GM23338 (cell line): ENCODE measurements at regions not wholly inside any gene's neighbourhood (a gene's known extent, or its start where the extent isn't known, plus 50 kb on each side); places are given as distances from the start of the nearest gene placed in this dataset.

ENCODE experiments used
- ATAC-seq: fragments of 200-7000 bp; cut with Tn5 transposase; 3 replicates; pipeline ENCODE4 v1.9.1; 2020
- DNase-seq: peaks from one replicate; pipeline ENCODE4 v3.0.0-alpha.2; 2015; ENCODE audit warnings: low spot score
- H2AFZ ChIP-seq: fragments of 200-600 bp; sonication (generic); 2 replicates; pipeline ENCODE4 v1.8.0; 2016; ENCODE audit warnings: antibody characterized with exemption, mild to moderate bottlenecking, moderate library complexity
- H3F3A ChIP-seq: fragments of 200-600 bp; sonication (generic); replicated peaks from 2 replicates; pipeline ENCODE4 v1.8.0; 2017; ENCODE audit warnings: antibody characterized with exemption, mixed run types, low read depth
- H3K27ac ChIP-seq: fragments of 200-600 bp; sonication (generic); 2 replicates; pipeline ENCODE4 v1.6.1; 2016; ENCODE audit warnings: low read depth
- H3K27me3 ChIP-seq: fragments of 200-600 bp; sonication (generic); 2 replicates; pipeline ENCODE4 v1.8.0; 2016; ENCODE audit warnings: mild to moderate bottlenecking, mixed run types, moderate library complexity; ENCODE audit not compliant: insufficient read depth
- H3K36me3 ChIP-seq: fragments of 200-600 bp; sonication (generic); 2 replicates; pipeline ENCODE4 v1.8.0; 2016; ENCODE audit warnings: mild to moderate bottlenecking; ENCODE audit not compliant: insufficient read depth
- H3K4me1 ChIP-seq: fragments of 200-600 bp; sonication (generic); 2 replicates; pipeline ENCODE4 v1.8.0; 2016; ENCODE audit warnings: mild to moderate bottlenecking, moderate library complexity; ENCODE audit not compliant: insufficient read depth
- H3K4me2 ChIP-seq: fragments of 200-600 bp; sonication (generic); 2 replicates; pipeline ENCODE4 v1.7.1; 2017; ENCODE audit warnings: mixed run types
- H3K4me3 ChIP-seq: fragments of 200-600 bp; sonication (generic); 2 replicates; pipeline ENCODE4 v1.6.1; 2016; ENCODE audit warnings: mixed run types
- H3K79me2 ChIP-seq: fragments of 200-600 bp; sonication (generic); replicated peaks from 2 replicates; pipeline ENCODE4 v1.8.0; 2017; ENCODE audit warnings: mild to moderate bottlenecking; ENCODE audit not compliant: insufficient read depth
- H3K9me2 ChIP-seq: fragments of 200-600 bp; sonication (generic); 2 replicates; pipeline ENCODE4 v1.8.0; 2017; ENCODE audit not compliant: insufficient read depth
- H4K20me1 ChIP-seq: fragments of 200-600 bp; sonication (generic); replicated peaks from 2 replicates; pipeline ENCODE4 v1.8.0; 2017; ENCODE audit warnings: mild to moderate bottlenecking; ENCODE audit not compliant: insufficient read depth
- H3K27ac Mint-ChIP-seq: 2 replicates; pipeline ENCODE4 v1.8.0; 2020; ENCODE audit warnings: inconsistent platforms, mild to moderate bottlenecking, moderate library complexity, mixed read lengths
- H3K27me3 Mint-ChIP-seq: 3 replicates; pipeline ENCODE4 v1.8.0; 2022; ENCODE audit warnings: low read depth, mild to moderate bottlenecking, moderate library complexity, mixed read lengths, inconsistent platforms; ENCODE audit not compliant: insufficient read depth, poor library complexity
- H3K36me3 Mint-ChIP-seq: 3 replicates; pipeline ENCODE4 v1.8.0; 2021; ENCODE audit warnings: low read depth, mild to moderate bottlenecking, inconsistent platforms, moderate library complexity, mixed read lengths
- H3K4me1 Mint-ChIP-seq: 3 replicates; pipeline ENCODE4 v1.8.0; 2020; ENCODE audit warnings: mild to moderate bottlenecking, inconsistent platforms, mixed read lengths
- H3K4me3 Mint-ChIP-seq: 3 replicates; pipeline ENCODE4 v1.8.0; 2021; ENCODE audit warnings: moderate library complexity, mild to moderate bottlenecking, inconsistent platforms, mixed read lengths
- H3K9me3 Mint-ChIP-seq: 3 replicates; pipeline ENCODE4 v1.8.0; 2020; ENCODE audit warnings: moderate library complexity, mild to moderate bottlenecking, inconsistent platforms, mixed read lengths
- CREB1 ChIP-seq: fragments of 250-450 bp; sonication (Bioruptor Pico); IDR thresholded peaks from 2 replicates; pipeline ENCODE4 v1.5.0; 2020; ENCODE audit warnings: low read depth, mild to moderate bottlenecking, moderate library complexity
- EZH2 ChIP-seq: fragments of 200-600 bp; sonication (generic); IDR thresholded peaks from one replicate; pipeline ENCODE4 v1.8.0; 2017; ENCODE audit warnings: antibody characterized with exemption, mild to moderate bottlenecking, low read depth; ENCODE audit not compliant: unreplicated experiment
- EZH2phosphoT487 ChIP-seq: fragments of 200-600 bp; sonication (generic); IDR thresholded peaks from one replicate; pipeline ENCODE4 v1.8.1; 2018; ENCODE audit warnings: antibody characterized with exemption; ENCODE audit not compliant: unreplicated experiment
- JUNB ChIP-seq: IDR thresholded peaks from one replicate; pipeline ENCODE4 v1.6.1; 2016; ENCODE audit warnings: antibody characterized with exemption; ENCODE audit not compliant: unreplicated experiment
- POLR2AphosphoS5 ChIP-seq: IDR thresholded peaks from 2 replicates; pipeline ENCODE4 v1.6.1; 2016; ENCODE audit warnings: antibody characterized with exemption, low read depth
- STAT1 ChIP-seq: IDR thresholded peaks from one replicate; pipeline ENCODE4 v1.6.1; 2016; ENCODE audit warnings: antibody characterized with exemption; ENCODE audit not compliant: unreplicated experiment
- ZNF114 ChIP-seq: fragments of 250-450 bp; sonication (Bioruptor Pico); IDR thresholded peaks from 2 replicates; pipeline ENCODE4 v1.5.0; 2020; ENCODE audit warnings: mild to moderate bottlenecking, moderate library complexity
- ZNF331 ChIP-seq: fragments of 250-450 bp; sonication (Bioruptor Pico); IDR thresholded peaks from 2 replicates; pipeline ENCODE4 v1.5.0; 2020; ENCODE audit warnings: low read depth, mild to moderate bottlenecking, moderate library complexity
- TF ChIP-seq, protein P1 (sequence below): IDR thresholded peaks from one replicate; pipeline ENCODE4 v1.6.1; 2018; ENCODE audit warnings: antibody characterized with exemption; ENCODE audit not compliant: unreplicated experiment
- TF ChIP-seq, protein P2 (sequence below), 2 experiments: fragments of 200-600 bp in 1 of 2; sonication (generic) in 1 of 2; conservative IDR thresholded peaks; 2 replicates each; pipeline versions ENCODE4 v1.5.1 to v1.6.1; 2016 to 2017; ENCODE audit warnings: antibody characterized with exemption in 2 of 2, low read depth in 2 of 2, mild to moderate bottlenecking in 2 of 2, moderate library complexity in 1 of 2

DNA sequence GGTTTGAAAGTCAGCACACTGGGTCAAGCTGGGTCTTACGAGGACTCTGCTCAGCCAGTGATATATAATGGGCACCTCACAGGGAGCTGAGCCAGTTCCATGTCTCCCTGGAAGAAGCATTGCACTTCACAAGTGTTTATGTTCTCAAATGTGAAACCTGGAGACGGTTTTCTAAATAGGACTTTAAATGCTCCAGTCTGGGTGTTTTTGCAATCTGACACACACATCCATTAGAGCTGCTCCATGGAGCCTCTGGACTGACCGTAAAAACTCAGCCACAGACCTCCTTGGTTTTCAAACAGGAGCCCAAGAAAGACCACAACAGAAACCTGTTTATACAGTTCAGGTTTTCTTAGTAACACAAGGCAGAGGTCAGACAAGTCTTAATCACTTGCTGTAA is 201.3 kb upstream of the LRIG1 start:
- Histone ChIP-seq H2AFZ (0 out of 2 replicates have a peak overlapping the region, but pooled peaks have one; percentile 32), H3F3A (no peaks in the 10 kb centered on the region), H3K27ac (no peak overlapping the region), H3K4me2 (no peak overlapping the region), H3K27me3 (no peaks in the 10 kb centered on the region), H3K4me3 (no peak overlapping the region), H4K20me1 (no peaks in the 10 kb centered on the region), H3K79me2 (no peaks in the 10 kb centered on the region), H3K4me1 (no peaks in the 10 kb centered on the region), H3K36me3 (no peaks in the 10 kb centered on the region), H3K9me2 (0 out of 2 replicates have a peak, but pooled peaks cover 5% of the 10 kb centered on the region)
- no peak overlapping the region for H3K27ac Mint-ChIP-seq
- H3K9me3 Mint-ChIP-seq, result no peaks in the 10 kb centered on the region
- no peaks in the 10 kb centered on the region for H3K36me3 Mint-ChIP-seq
- TF ChIP-seq, protein P1, sequence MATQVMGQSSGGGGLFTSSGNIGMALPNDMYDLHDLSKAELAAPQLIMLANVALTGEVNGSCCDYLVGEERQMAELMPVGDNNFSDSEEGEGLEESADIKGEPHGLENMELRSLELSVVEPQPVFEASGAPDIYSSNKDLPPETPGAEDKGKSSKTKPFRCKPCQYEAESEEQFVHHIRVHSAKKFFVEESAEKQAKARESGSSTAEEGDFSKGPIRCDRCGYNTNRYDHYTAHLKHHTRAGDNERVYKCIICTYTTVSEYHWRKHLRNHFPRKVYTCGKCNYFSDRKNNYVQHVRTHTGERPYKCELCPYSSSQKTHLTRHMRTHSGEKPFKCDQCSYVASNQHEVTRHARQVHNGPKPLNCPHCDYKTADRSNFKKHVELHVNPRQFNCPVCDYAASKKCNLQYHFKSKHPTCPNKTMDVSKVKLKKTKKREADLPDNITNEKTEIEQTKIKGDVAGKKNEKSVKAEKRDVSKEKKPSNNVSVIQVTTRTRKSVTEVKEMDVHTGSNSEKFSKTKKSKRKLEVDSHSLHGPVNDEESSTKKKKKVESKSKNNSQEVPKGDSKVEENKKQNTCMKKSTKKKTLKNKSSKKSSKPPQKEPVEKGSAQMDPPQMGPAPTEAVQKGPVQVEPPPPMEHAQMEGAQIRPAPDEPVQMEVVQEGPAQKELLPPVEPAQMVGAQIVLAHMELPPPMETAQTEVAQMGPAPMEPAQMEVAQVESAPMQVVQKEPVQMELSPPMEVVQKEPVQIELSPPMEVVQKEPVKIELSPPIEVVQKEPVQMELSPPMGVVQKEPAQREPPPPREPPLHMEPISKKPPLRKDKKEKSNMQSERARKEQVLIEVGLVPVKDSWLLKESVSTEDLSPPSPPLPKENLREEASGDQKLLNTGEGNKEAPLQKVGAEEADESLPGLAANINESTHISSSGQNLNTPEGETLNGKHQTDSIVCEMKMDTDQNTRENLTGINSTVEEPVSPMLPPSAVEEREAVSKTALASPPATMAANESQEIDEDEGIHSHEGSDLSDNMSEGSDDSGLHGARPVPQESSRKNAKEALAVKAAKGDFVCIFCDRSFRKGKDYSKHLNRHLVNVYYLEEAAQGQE, result no peak
- no peak for TF ChIP-seq CREB1 (CRISPR knock-in tag)
- TF ChIP-seq EZH2phosphoT487, result no peak
- no peak for TF ChIP-seq POLR2AphosphoS5
- no peak for TF ChIP-seq ZNF114 (CRISPR knock-in tag)
- TF ChIP-seq ZNF331, result no peak
- H3K27me3 Mint-ChIP-seq, result no peaks in the 10 kb centered on the region
- ATAC-seq (no peak), DNase-seq (no peak)
- H3K4me1 Mint-ChIP-seq, result no peaks in the 10 kb centered on the region; the same call in 2 of the 3 replicates
- H3K4me3 Mint-ChIP-seq, result no peak overlapping the region

DNA sequence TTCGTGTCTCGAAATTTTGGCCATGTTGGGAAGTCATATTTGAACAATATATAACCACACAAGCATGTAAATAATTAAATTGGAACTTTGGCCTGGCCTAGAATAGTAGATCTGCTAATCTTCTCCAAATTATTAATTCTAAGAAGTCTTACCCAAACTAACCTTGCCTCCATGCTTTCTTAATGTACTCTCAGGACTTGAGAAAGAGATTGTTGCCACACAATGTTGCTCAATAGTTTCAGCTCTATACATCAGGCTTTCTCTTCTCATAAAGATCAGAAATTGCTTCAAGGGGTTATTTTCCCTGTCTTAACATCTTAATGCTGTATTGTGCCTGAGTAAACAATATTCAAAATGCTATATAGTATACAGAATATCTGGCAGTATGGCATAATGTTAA is 202.7 kb upstream of the LRIG1 start:
- H3K27me3 Mint-ChIP-seq, result no peaks in the 10 kb centered on the region
- Histone ChIP-seq H3K27me3 (no peaks in the 10 kb centered on the region), H2AFZ (no peak overlapping the region), H3K4me2 (no peak overlapping the region), H3K4me1 (no peaks in the 10 kb centered on the region), H3K36me3 (no peaks in the 10 kb centered on the region), H3K79me2 (no peaks in the 10 kb centered on the region), H3F3A (no peaks in the 10 kb centered on the region), H3K4me3 (no peak overlapping the region), H3K9me2 (0 out of 2 replicates have a peak, but pooled peaks cover 3% of the 10 kb centered on the region), H3K27ac (no peak overlapping the region), H4K20me1 (no peaks in the 10 kb centered on the region)
- no peak for DNase-seq
- no peak overlapping the region for H3K27ac Mint-ChIP-seq
- H3K4me3 Mint-ChIP-seq, result no peak overlapping the region
- ATAC-seq, result no peak
- no peak for TF ChIP-seq ZNF114 (CRISPR knock-in tag)
- no peaks in the 10 kb centered on the region for H3K36me3 Mint-ChIP-seq
- H3K9me3 Mint-ChIP-seq, result no peaks in the 10 kb centered on the region
- no peaks in the 10 kb centered on the region; the same call in 2 of the 3 replicates for H3K4me1 Mint-ChIP-seq

DNA sequence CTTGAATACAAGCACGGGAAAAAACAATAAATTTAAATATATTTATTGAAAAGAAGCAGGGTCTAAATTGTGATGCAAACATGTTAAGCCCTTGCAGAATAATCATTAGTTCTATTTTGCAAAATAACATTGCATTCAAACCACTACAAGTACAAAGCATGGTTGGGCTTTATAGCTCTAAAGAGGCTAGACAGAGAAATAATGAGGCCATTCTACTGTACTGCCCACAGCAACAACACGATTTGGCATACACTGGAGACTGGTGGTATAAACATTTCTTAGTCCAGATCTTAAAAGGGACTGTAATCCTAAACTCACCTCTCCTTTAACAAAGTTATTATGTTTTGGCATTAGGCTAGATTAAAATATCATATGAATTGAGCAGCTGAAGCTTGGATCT is 204.3 kb upstream of the LRIG1 start:
- no peaks in the 10 kb centered on the region; the same call in 2 of the 3 replicates for H3K4me1 Mint-ChIP-seq
- no peak for DNase-seq
- Histone ChIP-seq H2AFZ (no peak overlapping the region), H3K4me3 (no peak overlapping the region), H3F3A (no peaks in the 10 kb centered on the region), H4K20me1 (no peaks in the 10 kb centered on the region), H3K79me2 (no peaks in the 10 kb centered on the region), H3K36me3 (no peaks in the 10 kb centered on the region), H3K9me2 (0 out of 2 replicates have a peak, but pooled peaks cover 4% of the 10 kb centered on the region), H3K27me3 (no peaks in the 10 kb centered on the region), H3K27ac (no peak overlapping the region), H3K4me2 (no peak overlapping the region), H3K4me1 (no peaks in the 10 kb centered on the region)
- H3K27me3 Mint-ChIP-seq, result no peaks in the 10 kb centered on the region
- H3K27ac Mint-ChIP-seq, result no peak overlapping the region
- no peak overlapping the region for H3K4me3 Mint-ChIP-seq
- no peaks in the 10 kb centered on the region for H3K9me3 Mint-ChIP-seq
- ATAC-seq, result no peak
- H3K36me3 Mint-ChIP-seq, result no peaks in the 10 kb centered on the region
- TF ChIP-seq JUNB (no peak), CREB1 (CRISPR knock-in tag) (no peak), ZNF114 (CRISPR knock-in tag) (no peak), POLR2AphosphoS5 (no peak), STAT1 (no peak), EZH2 (no peak)
- TF ChIP-seq, protein P2, sequence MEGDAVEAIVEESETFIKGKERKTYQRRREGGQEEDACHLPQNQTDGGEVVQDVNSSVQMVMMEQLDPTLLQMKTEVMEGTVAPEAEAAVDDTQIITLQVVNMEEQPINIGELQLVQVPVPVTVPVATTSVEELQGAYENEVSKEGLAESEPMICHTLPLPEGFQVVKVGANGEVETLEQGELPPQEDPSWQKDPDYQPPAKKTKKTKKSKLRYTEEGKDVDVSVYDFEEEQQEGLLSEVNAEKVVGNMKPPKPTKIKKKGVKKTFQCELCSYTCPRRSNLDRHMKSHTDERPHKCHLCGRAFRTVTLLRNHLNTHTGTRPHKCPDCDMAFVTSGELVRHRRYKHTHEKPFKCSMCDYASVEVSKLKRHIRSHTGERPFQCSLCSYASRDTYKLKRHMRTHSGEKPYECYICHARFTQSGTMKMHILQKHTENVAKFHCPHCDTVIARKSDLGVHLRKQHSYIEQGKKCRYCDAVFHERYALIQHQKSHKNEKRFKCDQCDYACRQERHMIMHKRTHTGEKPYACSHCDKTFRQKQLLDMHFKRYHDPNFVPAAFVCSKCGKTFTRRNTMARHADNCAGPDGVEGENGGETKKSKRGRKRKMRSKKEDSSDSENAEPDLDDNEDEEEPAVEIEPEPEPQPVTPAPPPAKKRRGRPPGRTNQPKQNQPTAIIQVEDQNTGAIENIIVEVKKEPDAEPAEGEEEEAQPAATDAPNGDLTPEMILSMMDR (conservative IDR thresholded peaks at IDR 0.05; ENCODE audit: low read depth in 2 of 2), result no peak
- TF ChIP-seq, protein P1, result no peak
